ENCODE measurements at regions not wholly inside any gene's neighbourhood (a gene's known extent, or its start where the extent isn't known, plus 50 kb on each side); places are given as distances from the start of the nearest gene placed in this dataset.

- DNase-seq = no peak
- TF ChIP-seq CTCF (IDR thresholded peaks at IDR 0.05) = no peak
- Histone ChIP-seq H3K9me3 (no peaks in the 10 kb centered on the region), H3K4me1 (no peaks in the 10 kb centered on the region), H3K9ac (ENCODE audit: low read depth in 2 of 2, low read length in 2 of 2) (no peak overlapping the region), H3K36me3 (no peaks in the 10 kb centered on the region), H3K27me3 (no peaks in the 10 kb centered on the region), H3K27ac (no peak overlapping the region), H3K4me3 (no peak overlapping the region)
- intact Hi-C loops (cut with DNase I) = no loop called here
Measured at GRCh38 chr10:118193642-118194041, 146.9 kb upstream of the RAB11FIP2 start.

GRCh38 chr10:118181021-118181420 is 134.3 kb upstream of the RAB11FIP2 start:
- Histone ChIP-seq H3K4me1 (no peaks in the 10 kb centered on the region), H3K9ac (ENCODE audit: low read depth in 2 of 2, low read length in 2 of 2) (no peak overlapping the region), H3K4me3 (no peak overlapping the region), H3K27ac (no peak overlapping the region), H3K36me3 (no peaks in the 10 kb centered on the region), H3K9me3 (no peaks in the 10 kb centered on the region), H3K27me3 (no peaks in the 10 kb centered on the region)
- intact Hi-C loops (cut with DNase I) = no loop called here
- no peak for DNase-seq
- TF ChIP-seq CTCF (IDR thresholded peaks at IDR 0.05) = no peak

- no peak overlapping the region for H3K4me3 ChIP-seq
- no peak for DNase-seq
- TF ChIP-seq CTCF (IDR thresholded peaks at IDR 0.05) = no peak
- H3K27me3 ChIP-seq = no peaks in the 10 kb centered on the region
- intact Hi-C loops (cut with DNase I) = no loop called here
- no peak overlapping the region for H3K9ac ChIP-seq (ENCODE audit: low read depth in 2 of 2, low read length in 2 of 2)
- H3K4me1 ChIP-seq = no peaks in the 10 kb centered on the region
- no peaks in the 10 kb centered on the region for H3K9me3 ChIP-seq
- H3K27ac ChIP-seq = no peak overlapping the region
- no peaks in the 10 kb centered on the region for H3K36me3 ChIP-seq
Measured at GRCh38 chr10:118175148-118175547, 128.4 kb upstream of the RAB11FIP2 start.

GRCh38 chr10:118173296-118173695 is 126.6 kb upstream of the RAB11FIP2 start:
- no peak for TF ChIP-seq CTCF (IDR thresholded peaks at IDR 0.05)
- no peak overlapping the region for H3K9ac ChIP-seq (ENCODE audit: low read depth in 2 of 2, low read length in 2 of 2)
- H3K36me3 ChIP-seq = no peaks in the 10 kb centered on the region
- DNase-seq = no peak
- H3K4me1 ChIP-seq = no peaks in the 10 kb centered on the region
- intact Hi-C loops (cut with DNase I) = no loop called here
- H3K4me3 ChIP-seq = no peak overlapping the region
- H3K9me3 ChIP-seq = no peaks in the 10 kb centered on the region
- no peaks in the 10 kb centered on the region for H3K27me3 ChIP-seq
- no peak overlapping the region for H3K27ac ChIP-seq

GRCh38 chr10:118171861-118172260 is 125.1 kb upstream of the RAB11FIP2 start:
- no peak overlapping the region for H3K9ac ChIP-seq (ENCODE audit: low read depth in 2 of 2, low read length in 2 of 2)
- H3K27ac ChIP-seq = no peak overlapping the region
- no peak overlapping the region for H3K4me3 ChIP-seq
- H3K36me3 ChIP-seq = no peaks in the 10 kb centered on the region
- DNase-seq = no peak
- H3K9me3 ChIP-seq = no peaks in the 10 kb centered on the region
- H3K27me3 ChIP-seq = no peaks in the 10 kb centered on the region
- intact Hi-C loops (cut with DNase I) = no loop called here
- no peaks in the 10 kb centered on the region for H3K4me1 ChIP-seq
- TF ChIP-seq CTCF (IDR thresholded peaks at IDR 0.05) = no peak

All from colonic mucosa (tissue), 4 donors.